ENCODE measurements at regions not wholly inside any gene's neighbourhood (a gene's known extent, or its start where the extent isn't known, plus 50 kb on each side); places are given as distances from the start of the nearest gene placed in this dataset.
A peak's percentile ranks its signal among the peaks of the same experiment; 100 is the strongest.

DNA sequence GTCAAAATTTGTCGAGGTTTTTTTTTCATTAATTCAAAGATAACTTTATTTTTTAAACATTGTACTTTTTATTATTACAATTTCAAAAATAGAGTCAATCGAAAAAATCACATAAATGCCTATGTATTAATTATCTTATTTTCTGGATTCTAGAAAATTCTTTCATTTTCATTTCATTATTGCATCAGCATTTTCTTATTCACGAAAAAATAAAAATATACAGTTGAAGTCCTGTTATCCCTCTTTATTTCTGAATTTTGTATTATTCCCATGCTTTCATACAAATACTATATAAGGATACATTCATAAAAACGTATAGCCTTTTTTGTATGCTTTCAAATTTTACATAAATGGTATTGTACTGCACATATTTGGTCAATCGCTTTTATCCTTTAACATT is 681.0 kb upstream of the USP24 start:
- no peak for TF ChIP-seq CTCF (IDR thresholded peaks at IDR 0.05; ENCODE audit: borderline replicate concordance, insufficient read depth, low read depth, low read length)
- H3K4me3 ChIP-seq (ENCODE audit: low read depth, low read length), result no peak overlapping the region

DNA sequence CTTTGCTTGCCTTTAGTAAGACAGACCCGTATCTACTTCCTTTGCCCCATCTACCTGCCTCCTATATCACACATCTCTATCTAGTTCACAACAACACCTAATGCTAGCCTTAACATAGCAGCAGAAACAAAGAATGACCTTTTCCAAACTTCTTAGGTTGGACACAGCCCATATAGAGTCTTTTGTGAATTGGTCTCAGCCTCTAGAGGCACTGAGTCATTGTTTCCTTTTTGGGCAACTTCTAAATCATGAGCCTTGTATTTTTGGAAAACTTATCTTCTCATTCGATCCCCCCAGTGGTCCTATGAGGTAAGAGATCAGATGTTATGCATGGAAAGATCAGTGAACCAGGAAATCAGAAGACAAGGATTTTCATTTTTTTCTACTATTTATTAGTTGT is 679.4 kb upstream of the USP24 start:
- no peak for TF ChIP-seq CTCF (IDR thresholded peaks at IDR 0.05; ENCODE audit: borderline replicate concordance, insufficient read depth, low read depth, low read length)
- H3K4me3 ChIP-seq (ENCODE audit: low read depth, low read length), result no peak overlapping the region

DNA sequence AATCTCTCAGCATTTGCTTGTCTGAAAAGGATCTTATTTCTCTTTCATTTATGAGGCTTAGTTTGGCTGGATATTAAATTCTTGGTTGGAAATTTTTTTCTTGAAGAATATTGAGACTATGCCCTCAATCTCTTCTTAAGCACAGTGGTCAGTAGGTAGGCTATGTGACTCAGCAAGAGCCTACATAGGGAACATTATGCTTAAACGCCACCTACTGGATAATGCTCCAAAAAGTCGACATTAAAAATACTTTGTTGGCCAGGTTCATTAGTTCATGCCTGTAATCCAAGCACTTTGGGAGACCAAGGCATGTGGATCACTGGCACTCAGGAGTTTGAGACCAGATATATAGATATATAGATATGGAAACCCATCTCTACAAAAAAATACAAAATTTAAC is 678.0 kb upstream of the USP24 start:
- TF ChIP-seq CTCF (IDR thresholded peaks at IDR 0.05; ENCODE audit: borderline replicate concordance, insufficient read depth, low read depth, low read length), result peak; percentile 29; the same call in 1 of the 2 replicates

DNA sequence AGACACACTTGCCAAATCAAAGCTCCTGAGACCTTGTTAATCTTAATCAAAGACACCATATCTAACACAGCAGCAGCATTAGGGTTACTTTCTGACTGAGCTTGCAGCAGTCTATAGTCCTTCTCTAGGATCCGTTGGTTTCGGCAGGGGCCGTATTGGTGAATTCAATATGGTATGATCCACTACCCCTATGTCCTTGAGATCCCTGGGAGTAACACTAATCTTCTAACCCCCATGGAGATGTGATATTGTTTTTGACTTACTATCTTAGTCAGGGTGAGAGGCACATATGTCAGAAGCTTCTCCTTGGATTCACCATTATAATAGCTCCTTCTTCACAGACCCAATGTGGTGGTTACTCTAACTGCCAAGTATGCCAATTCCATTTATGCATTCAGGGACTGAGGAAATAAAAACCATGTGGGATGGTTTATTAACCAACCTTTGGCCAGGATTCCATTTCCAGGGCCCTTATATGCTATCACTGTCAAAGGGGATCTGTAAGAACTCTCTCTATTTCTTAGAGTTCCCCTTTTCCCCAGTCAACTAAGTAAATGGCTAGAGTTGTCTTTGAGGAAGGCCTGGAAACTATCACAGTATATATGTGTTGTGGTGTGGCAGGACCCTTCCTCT is 673.6 kb upstream of the USP24 start:
- no peak for TF ChIP-seq CTCF (IDR thresholded peaks at IDR 0.05; ENCODE audit: borderline replicate concordance, insufficient read depth, low read depth, low read length)
- H3K4me3 ChIP-seq (ENCODE audit: low read depth, low read length), result no peak overlapping the region

More for the DNA sequence above, 678.0 kb upstream of the USP24 start:
- no peak overlapping the region for H3K4me3 ChIP-seq (ENCODE audit: low read depth, low read length)

GRCh38 chr1:55886856-55887712 is 671.9 kb upstream of the USP24 start:
- no peak overlapping the region for H3K4me3 ChIP-seq (ENCODE audit: low read depth, low read length)
- TF ChIP-seq CTCF (IDR thresholded peaks at IDR 0.05; ENCODE audit: borderline replicate concordance, insufficient read depth, low read depth, low read length), result no peak

DNA sequence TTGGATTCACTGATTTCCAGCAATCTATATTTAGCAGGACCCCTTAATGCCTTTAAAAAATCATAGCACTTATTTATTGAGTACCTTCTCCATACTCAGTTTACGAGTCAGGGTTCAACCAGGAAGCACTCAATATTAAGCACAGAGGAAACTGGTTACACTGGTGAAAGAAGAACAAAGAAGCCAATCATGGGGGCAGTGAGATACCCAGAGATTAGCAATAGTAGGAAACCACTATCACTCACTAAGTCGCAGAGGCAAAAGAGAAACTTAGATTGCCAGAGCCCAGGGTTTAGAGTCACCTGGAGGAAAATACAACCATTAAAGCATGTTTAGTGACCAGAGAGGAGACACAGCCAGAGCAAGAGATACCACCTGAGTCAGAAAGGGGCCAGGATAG is 670.5 kb upstream of the USP24 start:
- no peak overlapping the region for H3K4me3 ChIP-seq (ENCODE audit: low read depth, low read length)
- TF ChIP-seq CTCF (IDR thresholded peaks at IDR 0.05; ENCODE audit: borderline replicate concordance, insufficient read depth, low read depth, low read length), result no peak

- no peak overlapping the region for H3K4me3 ChIP-seq (ENCODE audit: low read depth, low read length)
- TF ChIP-seq CTCF (IDR thresholded peaks at IDR 0.05; ENCODE audit: borderline replicate concordance, insufficient read depth, low read depth, low read length), result no peak
Observed at GRCh38 chr1:55882931-55883330, 667.8 kb upstream of the USP24 start.

Data from GM12875 (cell line).